Epithelial cell of esophagus (primary cell): ENCODE measurements at regions not wholly inside any gene's neighbourhood (a gene's known extent, or its start where the extent isn't known, plus 50 kb on each side); places are given as distances from the start of the nearest gene placed in this dataset.

Source experiments
- DNase-seq: peaks from one replicate; pipeline ENCODE4 v3.0.0; 2010; ENCODE audit warnings: low read depth
- H3K4me3 ChIP-seq: 2 replicates; pipeline ENCODE4 v1.5.1; 2011; ENCODE audit warnings: mild to moderate bottlenecking, low read length, control low read depth
- TF ChIP-seq, protein P1 (sequence below): IDR thresholded peaks from 2 replicates; pipeline ENCODE4 v1.5.1; 2011; ENCODE audit warnings: low read depth, mild to moderate bottlenecking, low read length, control low read depth, inconsistent platforms; ENCODE audit not compliant: insufficient read depth; ENCODE audit errors: missing control alignments

DNA sequence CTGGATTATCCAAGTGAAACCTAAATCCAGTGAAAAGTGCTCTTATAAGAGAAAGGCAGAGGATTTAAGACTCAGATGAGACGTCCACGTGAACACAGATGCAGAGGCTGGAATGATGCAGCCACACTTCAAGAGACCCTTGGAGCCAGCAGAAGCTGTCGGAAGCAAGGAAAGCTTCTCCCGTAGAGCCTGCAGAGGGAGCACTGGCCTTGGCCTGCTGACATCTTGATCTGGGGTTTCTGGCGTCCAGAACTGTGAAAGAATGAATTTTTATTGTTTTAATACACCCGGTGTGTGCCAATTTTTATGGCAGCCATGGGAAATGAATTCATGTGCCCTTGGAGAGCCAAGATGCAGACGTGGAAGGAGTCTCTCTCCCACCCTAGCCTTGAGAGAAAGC lies 407.0 kb upstream of the B3GAT1 start:
- TF ChIP-seq, protein P1, sequence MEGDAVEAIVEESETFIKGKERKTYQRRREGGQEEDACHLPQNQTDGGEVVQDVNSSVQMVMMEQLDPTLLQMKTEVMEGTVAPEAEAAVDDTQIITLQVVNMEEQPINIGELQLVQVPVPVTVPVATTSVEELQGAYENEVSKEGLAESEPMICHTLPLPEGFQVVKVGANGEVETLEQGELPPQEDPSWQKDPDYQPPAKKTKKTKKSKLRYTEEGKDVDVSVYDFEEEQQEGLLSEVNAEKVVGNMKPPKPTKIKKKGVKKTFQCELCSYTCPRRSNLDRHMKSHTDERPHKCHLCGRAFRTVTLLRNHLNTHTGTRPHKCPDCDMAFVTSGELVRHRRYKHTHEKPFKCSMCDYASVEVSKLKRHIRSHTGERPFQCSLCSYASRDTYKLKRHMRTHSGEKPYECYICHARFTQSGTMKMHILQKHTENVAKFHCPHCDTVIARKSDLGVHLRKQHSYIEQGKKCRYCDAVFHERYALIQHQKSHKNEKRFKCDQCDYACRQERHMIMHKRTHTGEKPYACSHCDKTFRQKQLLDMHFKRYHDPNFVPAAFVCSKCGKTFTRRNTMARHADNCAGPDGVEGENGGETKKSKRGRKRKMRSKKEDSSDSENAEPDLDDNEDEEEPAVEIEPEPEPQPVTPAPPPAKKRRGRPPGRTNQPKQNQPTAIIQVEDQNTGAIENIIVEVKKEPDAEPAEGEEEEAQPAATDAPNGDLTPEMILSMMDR = no peak
- DNase-seq = no peak
- no peak overlapping the region for H3K4me3 ChIP-seq

DNA sequence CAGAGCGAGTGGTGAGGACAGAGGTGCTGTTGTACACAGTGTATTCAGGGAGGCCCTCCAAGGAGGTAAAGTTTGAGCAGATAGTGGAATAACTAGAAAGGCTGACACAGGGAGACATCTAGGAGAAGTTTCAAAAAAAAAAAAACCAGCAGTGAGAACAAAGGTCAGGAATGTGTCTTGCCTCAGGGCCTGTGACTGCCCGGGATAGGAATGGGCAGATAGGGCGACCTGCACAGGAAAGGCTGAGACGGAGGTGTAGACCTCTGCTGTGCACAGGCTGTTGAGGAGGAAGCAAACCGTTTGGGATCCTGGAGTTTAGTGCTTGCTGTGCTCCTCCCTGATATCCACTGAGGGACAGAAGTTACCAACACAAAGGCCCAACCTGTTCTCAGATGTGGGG lies 406.5 kb upstream of the B3GAT1 start:
- no peak overlapping the region for H3K4me3 ChIP-seq
- DNase-seq = peak; percentile 26
- TF ChIP-seq, protein P1 = no peak

DNA sequence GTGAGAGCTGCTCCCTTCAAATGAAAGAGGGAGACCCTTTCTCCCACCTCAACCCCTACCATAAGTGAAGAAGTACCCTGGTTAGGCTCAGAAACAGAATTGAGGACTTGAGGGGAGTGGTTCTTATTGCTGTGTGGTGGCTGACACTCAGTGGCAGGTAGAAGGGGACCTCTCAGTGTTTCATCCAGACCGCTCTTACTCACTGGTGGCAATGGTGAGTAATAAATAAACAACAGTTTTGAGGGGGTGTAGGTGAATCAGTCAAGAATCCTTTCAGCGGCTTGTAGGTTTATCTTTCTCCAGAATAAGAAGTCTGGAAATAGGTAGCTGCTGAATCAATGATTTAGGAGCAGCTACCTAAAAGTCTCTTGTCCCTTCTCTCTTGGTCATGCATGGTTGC lies 403.4 kb upstream of the B3GAT1 start:
- H3K4me3 ChIP-seq = no peak overlapping the region
- no peak for DNase-seq
- TF ChIP-seq, protein P1 = no peak

DNA sequence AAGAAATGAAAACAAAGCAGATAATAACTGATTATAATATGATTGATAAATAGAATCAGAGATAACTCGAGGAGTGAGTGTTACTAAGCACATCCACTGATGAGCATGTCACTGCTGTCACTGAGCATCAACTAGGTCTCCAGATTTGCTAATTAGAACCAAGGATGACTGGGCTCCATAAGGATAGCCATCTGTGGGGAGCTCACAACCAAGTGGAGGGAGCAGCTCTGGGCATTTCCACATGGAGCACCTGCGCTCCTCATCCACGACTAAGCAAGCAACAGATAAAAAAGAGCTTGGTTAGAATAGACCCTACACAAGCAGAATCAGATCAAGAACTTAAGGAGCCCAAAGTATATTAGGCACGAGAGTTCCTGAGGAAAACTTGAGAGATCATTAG lies 396.0 kb upstream of the B3GAT1 start:
- no peak overlapping the region for H3K4me3 ChIP-seq
- no peak for DNase-seq
- TF ChIP-seq, protein P1 = no peak

DNA sequence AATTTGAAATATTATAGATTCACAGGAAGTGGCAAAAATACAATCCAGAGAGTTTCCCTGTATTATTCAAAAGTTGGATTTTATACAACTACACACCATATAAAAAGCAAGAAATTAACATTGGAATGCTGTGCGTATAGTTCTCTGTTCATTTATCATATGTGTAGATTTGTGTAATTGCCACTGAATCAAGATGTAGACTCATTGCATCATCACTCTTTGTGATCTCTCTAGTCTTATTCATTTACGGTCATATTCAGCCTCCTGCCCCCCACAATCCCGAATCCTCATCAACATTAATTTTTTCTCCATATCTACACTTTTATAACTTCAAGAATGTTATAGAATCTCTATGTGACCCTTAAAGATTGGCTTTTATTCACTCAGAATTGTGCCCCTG lies 390.6 kb upstream of the B3GAT1 start:
- TF ChIP-seq, protein P1 = no peak
- DNase-seq = no peak
- no peak overlapping the region for H3K4me3 ChIP-seq

DNA sequence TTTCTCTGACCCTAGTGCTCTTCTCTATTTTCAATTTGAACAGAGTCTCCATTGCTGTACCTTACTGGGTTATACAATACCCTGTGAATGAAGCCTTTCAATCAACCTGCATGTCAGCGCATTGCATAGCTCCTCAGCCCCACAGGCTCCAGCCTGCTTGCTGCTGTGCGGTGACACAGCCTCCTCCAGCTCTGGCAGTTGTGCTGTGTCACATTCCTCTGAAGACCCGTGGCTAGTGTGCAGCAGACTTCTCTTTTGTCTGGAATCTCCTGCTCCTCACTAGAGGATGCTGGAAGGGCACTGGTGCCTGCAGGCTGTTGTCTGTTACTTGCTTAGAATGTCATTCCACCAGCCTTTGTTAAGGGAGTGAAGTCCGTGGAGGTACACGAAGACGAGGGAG lies 390.1 kb upstream of the B3GAT1 start:
- TF ChIP-seq, protein P1 = no peak
- DNase-seq = no peak
- H3K4me3 ChIP-seq = no peak overlapping the region

DNA sequence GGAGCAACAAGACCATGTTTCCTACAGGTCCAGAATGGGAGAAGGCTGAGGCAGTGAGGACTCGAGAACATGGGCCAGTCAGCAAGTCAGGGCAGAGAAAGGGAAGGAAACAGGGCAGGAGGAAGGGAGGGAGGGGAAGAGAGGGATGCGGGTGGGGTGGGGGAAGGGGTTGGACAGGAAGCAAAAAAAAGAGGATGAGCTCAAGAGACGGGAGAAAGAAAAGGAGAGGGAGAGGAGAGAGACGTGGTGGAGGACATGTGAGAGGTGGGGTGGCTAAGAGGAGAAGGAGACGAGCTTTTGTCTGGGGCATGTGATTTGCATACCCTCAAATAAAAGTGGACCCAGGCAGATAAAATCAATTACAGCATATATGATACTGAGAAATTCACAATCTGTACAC lies 389.5 kb upstream of the B3GAT1 start:
- H3K4me3 ChIP-seq = no peak overlapping the region
- TF ChIP-seq, protein P1 = no peak

More for the DNA sequence above, 389.5 kb upstream of the B3GAT1 start:
- DNase-seq = no peak
